ENCODE measurements at regions not wholly inside any gene's neighbourhood (a gene's known extent, or its start where the extent isn't known, plus 50 kb on each side); places are given as distances from the start of the nearest gene placed in this dataset.

GRCh38 chr13:34017231-34017630, 199.3 kb downstream of the RFC3 start:
- no peak for ATAC-seq
- TF ChIP-seq ZNF70 (CRISPR knock-in tag; IDR thresholded peaks at IDR 0.05) (no peak), ZFP3 (CRISPR knock-in tag; IDR thresholded peaks at IDR 0.05) (no peak), CREB5 (CRISPR knock-in tag; IDR thresholded peaks at IDR 0.05; ENCODE audit: low read depth) (no peak), ZNF565 (CRISPR knock-in tag; conservative IDR thresholded peaks at IDR 0.05; ENCODE audit: low read depth) (no peak), PPARA (CRISPR knock-in tag; IDR thresholded peaks at IDR 0.05; ENCODE audit: borderline replicate concordance) (no peak)

GRCh38 chr13:34019870-34020269, 201.9 kb downstream of the RFC3 start:
- no peak for ATAC-seq
- TF ChIP-seq CSDC2 (CRISPR knock-in tag; IDR thresholded peaks at IDR 0.05): no peak
- no peak for TF ChIP-seq ZNF8 (CRISPR knock-in tag; IDR thresholded peaks at IDR 0.05)
- TF ChIP-seq TSHZ2 (CRISPR knock-in tag; IDR thresholded peaks at IDR 0.05): no peak
- no peak for TF ChIP-seq ARNTL (CRISPR knock-in tag; IDR thresholded peaks at IDR 0.05; ENCODE audit: borderline replicate concordance, low read depth)
- no peak for TF ChIP-seq RARB (CRISPR knock-in tag; IDR thresholded peaks at IDR 0.05)
- TF ChIP-seq SNAI2 (CRISPR knock-in tag; IDR thresholded peaks at IDR 0.05): no peak
- TF ChIP-seq TOX (CRISPR knock-in tag; IDR thresholded peaks at IDR 0.05; ENCODE audit: borderline replicate concordance): no peak
- TF ChIP-seq ZFP3 (CRISPR knock-in tag; IDR thresholded peaks at IDR 0.05): no peak
- no peak for TF ChIP-seq OSR1 (CRISPR knock-in tag; IDR thresholded peaks at IDR 0.05)

GRCh38 chr13:34020388-34020787, 202.4 kb downstream of the RFC3 start:
- TF ChIP-seq PPARA (CRISPR knock-in tag; IDR thresholded peaks at IDR 0.05; ENCODE audit: borderline replicate concordance): no peak
- TF ChIP-seq TSHZ2 (CRISPR knock-in tag; IDR thresholded peaks at IDR 0.05): no peak
- no peak for TF ChIP-seq ESRRG (CRISPR knock-in tag; IDR thresholded peaks at IDR 0.05)
- no peak for TF ChIP-seq ARNTL (CRISPR knock-in tag; IDR thresholded peaks at IDR 0.05; ENCODE audit: borderline replicate concordance, low read depth)
- TF ChIP-seq ZFP3 (CRISPR knock-in tag; IDR thresholded peaks at IDR 0.05): no peak
- TF ChIP-seq ZNF8 (CRISPR knock-in tag; IDR thresholded peaks at IDR 0.05): no peak
- TF ChIP-seq ZNF565 (CRISPR knock-in tag; conservative IDR thresholded peaks at IDR 0.05; ENCODE audit: low read depth): no peak
- TF ChIP-seq BACH2 (CRISPR knock-in tag; IDR thresholded peaks at IDR 0.05; ENCODE audit: borderline replicate concordance): no peak
- TF ChIP-seq CSRNP3 (CRISPR knock-in tag; IDR thresholded peaks at IDR 0.05): no peak
- TF ChIP-seq RARB (CRISPR knock-in tag; IDR thresholded peaks at IDR 0.05): no peak
- no peak for TF ChIP-seq ZFP30 (CRISPR knock-in tag; IDR thresholded peaks at IDR 0.05)
- TF ChIP-seq OSR1 (CRISPR knock-in tag; IDR thresholded peaks at IDR 0.05): no peak
- no peak for TF ChIP-seq ZC3H10 (CRISPR knock-in tag; IDR thresholded peaks at IDR 0.05)
- TF ChIP-seq CREB5 (CRISPR knock-in tag; IDR thresholded peaks at IDR 0.05; ENCODE audit: low read depth): no peak
- no peak for TF ChIP-seq TOX (CRISPR knock-in tag; IDR thresholded peaks at IDR 0.05; ENCODE audit: borderline replicate concordance)
- TF ChIP-seq POU6F1 (CRISPR knock-in tag; IDR thresholded peaks at IDR 0.05; ENCODE audit: borderline replicate concordance, low read depth): no peak
- no peak for TF ChIP-seq ZNF70 (CRISPR knock-in tag; IDR thresholded peaks at IDR 0.05)
- ATAC-seq: no peak

Measured in SK-N-SH treated with all-trans-retinoic acid at 6 μM for 48 hours (cell line).